Ishikawa (cell line): ENCODE measurements at regions not wholly inside any gene's neighbourhood (a gene's known extent, or its start where the extent isn't known, plus 50 kb on each side); places are given as distances from the start of the nearest gene placed in this dataset.

Experiments used
- CEBPB ChIP-seq: IDR thresholded peaks from 2 replicates; pipeline ENCODE4 v1.6.1; 2012
- EGR1 ChIP-seq: IDR thresholded peaks from 2 replicates; pipeline ENCODE4 v1.6.1; 2012
- EP300 ChIP-seq: IDR thresholded peaks from 2 replicates; pipeline ENCODE4 v1.6.1; 2012; ENCODE audit warnings: borderline replicate concordance
- FOXM1 ChIP-seq: IDR thresholded peaks from 2 replicates; pipeline ENCODE4 v1.6.1; 2012; ENCODE audit warnings: low read depth, borderline replicate concordance
- MAX ChIP-seq: IDR thresholded peaks from 2 replicates; pipeline ENCODE4 v1.6.1; 2012
- NFIC ChIP-seq: IDR thresholded peaks from 2 replicates; pipeline ENCODE4 v1.6.1; 2012
- RAD21 ChIP-seq: IDR thresholded peaks from 2 replicates; pipeline ENCODE4 v1.6.1; 2012; ENCODE audit warnings: low read depth
- TAF1 ChIP-seq: IDR thresholded peaks from 2 replicates; pipeline ENCODE4 v1.6.1; 2012; ENCODE audit warnings: low read depth, mild to moderate bottlenecking
- YY1 ChIP-seq: IDR thresholded peaks from 2 replicates; pipeline ENCODE4 v1.6.1; 2012; ENCODE audit warnings: low read depth
- ZBTB7A ChIP-seq: IDR thresholded peaks from 2 replicates; pipeline ENCODE4 v1.6.1; 2012; ENCODE audit warnings: low read depth
- TF ChIP-seq, protein P1 (sequence below): IDR thresholded peaks from 2 replicates; pipeline ENCODE4 v1.6.1; 2012; ENCODE audit warnings: low read depth, mild to moderate bottlenecking

GRCh38 chr6:22706651-22707050 is 137.3 kb downstream of the HDGFL1 start:
- no peak for TF ChIP-seq RAD21
- no peak for TF ChIP-seq YY1
- no peak for TF ChIP-seq EP300
- no peak for TF ChIP-seq TAF1
- TF ChIP-seq, protein P1, sequence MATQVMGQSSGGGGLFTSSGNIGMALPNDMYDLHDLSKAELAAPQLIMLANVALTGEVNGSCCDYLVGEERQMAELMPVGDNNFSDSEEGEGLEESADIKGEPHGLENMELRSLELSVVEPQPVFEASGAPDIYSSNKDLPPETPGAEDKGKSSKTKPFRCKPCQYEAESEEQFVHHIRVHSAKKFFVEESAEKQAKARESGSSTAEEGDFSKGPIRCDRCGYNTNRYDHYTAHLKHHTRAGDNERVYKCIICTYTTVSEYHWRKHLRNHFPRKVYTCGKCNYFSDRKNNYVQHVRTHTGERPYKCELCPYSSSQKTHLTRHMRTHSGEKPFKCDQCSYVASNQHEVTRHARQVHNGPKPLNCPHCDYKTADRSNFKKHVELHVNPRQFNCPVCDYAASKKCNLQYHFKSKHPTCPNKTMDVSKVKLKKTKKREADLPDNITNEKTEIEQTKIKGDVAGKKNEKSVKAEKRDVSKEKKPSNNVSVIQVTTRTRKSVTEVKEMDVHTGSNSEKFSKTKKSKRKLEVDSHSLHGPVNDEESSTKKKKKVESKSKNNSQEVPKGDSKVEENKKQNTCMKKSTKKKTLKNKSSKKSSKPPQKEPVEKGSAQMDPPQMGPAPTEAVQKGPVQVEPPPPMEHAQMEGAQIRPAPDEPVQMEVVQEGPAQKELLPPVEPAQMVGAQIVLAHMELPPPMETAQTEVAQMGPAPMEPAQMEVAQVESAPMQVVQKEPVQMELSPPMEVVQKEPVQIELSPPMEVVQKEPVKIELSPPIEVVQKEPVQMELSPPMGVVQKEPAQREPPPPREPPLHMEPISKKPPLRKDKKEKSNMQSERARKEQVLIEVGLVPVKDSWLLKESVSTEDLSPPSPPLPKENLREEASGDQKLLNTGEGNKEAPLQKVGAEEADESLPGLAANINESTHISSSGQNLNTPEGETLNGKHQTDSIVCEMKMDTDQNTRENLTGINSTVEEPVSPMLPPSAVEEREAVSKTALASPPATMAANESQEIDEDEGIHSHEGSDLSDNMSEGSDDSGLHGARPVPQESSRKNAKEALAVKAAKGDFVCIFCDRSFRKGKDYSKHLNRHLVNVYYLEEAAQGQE: no peak
- TF ChIP-seq CEBPB: no peak
- no peak for TF ChIP-seq MAX
- TF ChIP-seq NFIC: no peak
- no peak for TF ChIP-seq FOXM1
- TF ChIP-seq ZBTB7A: no peak
- no peak for TF ChIP-seq EGR1
